Cerebellar nuclear complex (tissue), 1 donor: ENCODE measurements at regions not wholly inside any gene's neighbourhood (a gene's known extent, or its start where the extent isn't known, plus 50 kb on each side); places are given as distances from the start of the nearest gene placed in this dataset.

Experiments
- DNase-seq, 2 experiments: peaks; one replicate each; lab custom pipeline; 2025; lab: John Stamatoyannopoulos, UW

DNA sequence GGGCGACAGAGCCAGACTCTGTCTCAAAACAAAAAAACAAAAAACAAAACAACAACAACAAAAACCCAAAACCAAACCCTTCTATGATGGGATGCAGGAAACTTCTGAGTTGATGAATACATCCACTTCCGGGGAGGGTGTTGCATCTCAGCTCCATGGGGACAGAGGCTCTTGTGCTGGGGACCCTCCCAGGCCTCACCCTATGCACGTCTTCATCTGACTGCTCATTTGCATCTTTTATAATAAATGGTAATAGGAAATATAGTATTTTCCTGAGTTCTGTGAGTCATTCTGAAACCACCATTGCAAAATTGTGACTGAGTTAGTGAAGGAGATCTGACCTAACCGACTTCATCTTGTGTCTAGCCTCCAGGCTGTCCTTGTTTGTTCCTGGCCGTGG is 109.5 kb upstream of the SLC28A3 start:
- no peak for DNase-seq

GRCh38 chr9:84456527-84456926 is 116.0 kb upstream of the SLC28A3 start:
- no peak for DNase-seq

DNA sequence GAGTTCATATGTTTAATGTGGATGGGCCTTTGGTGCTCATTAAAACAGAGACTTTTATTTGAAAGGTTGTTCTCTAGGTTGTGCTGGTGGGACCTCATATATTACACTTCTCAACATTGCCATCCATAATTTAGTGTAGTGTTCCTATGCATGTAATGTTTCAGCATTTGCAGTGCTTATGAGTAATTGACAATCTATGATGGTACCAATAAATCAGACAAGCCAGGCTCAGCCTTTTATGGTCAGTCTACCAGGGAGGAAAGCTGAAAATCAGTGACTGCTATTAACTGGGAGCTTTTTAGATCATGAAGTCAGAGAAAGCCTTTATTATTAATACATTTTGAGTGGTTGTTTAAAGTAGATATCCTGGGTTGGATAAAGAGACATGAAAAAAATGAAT is 120.1 kb upstream of the SLC28A3 start:
- no peak for DNase-seq

GRCh38 chr9:84463272-84463671 is 122.7 kb upstream of the SLC28A3 start:
- DNase-seq = no peak

DNA sequence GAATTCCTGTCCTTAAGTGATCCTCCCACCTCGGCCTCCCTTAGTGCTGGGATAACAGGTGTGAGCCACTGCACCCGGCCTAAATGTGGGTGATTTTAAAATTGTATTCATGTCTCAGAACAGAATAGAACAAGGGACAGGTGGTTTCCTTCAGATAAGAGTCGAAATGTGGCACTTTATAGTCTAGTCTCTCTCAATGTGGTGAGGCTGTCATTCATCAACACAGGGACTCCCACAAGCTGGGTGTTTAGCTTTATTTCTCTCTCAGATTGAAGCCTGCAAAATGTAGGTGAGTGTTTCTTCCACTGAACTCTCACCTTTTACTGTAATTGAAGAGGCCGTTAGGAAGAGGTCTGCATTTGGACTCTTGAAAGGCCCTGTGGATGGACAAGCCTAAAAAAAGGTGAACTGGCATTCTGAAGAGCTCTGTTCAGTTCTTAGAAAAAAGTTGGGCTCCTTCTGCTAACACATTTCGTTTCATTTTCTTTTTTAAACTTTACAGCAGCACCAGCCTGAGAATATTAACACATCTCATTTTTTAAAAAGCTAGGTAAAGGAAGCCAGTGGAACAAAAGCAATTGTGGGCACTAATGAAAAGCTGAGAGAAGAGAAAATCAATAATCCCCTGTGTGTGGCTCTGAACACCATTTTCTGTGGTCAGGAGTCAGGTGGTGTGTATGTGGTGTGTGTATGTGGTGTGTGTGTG is 126.2 kb upstream of the SLC28A3 start:
- no peak for DNase-seq

GRCh38 chr9:84471816-84472215 is 131.3 kb upstream of the SLC28A3 start:
- no peak for DNase-seq

DNA sequence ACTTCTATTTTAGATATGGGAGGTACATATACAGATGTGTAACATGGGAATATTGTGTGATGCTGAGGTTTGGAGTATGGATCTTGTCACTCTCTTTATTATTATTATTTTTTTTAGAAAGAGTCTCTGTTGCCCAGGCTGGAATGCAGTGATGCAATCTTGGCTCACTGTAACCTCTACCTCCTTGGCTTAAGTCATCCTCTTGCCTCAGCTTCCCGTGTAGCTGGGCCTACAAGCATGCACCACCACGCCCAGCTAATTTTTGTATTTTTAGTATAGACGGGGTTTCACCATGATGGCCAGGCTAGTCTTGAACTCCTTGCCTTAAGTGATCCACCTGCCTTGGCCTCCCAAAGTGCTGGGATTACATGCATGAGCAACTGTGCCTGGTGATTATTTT is 138.4 kb upstream of the SLC28A3 start:
- DNase-seq = no peak

- DNase-seq = no peak
These were observed 139.5 kb upstream of the SLC28A3 start for GRCh38 chr9:84480071-84480470.

- DNase-seq = no peak
These were observed 140.7 kb upstream of the SLC28A3 start for GRCh38 chr9:84481231-84481630.

DNA sequence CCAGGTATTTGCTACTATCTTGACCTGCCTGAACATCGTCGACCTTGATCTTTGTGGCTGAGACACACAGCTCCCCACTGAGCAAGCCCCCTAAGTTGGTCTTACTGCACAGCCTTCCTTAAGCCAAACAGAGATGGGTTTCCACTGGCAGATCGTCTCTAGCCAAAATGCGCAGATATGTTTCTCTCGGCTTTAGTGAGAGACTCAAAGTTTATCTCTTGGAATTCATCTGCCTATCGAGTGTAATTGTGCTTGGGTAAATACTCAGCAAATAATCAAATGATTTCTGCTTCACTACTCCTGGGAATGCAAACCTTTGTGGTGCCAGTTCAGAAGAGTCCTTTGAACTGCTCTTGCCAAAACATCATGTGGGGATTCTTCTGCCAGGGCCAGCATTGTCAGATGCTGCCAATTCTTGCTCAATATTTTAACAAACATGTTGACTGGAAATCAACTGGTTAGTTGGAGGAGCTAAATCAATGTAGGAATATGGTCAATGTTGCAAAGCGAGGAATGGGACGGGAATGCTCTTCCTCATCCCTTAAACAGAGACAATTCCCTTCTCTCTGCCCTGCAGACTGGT is 141.2 kb upstream of the SLC28A3 start:
- DNase-seq = no peak

GRCh38 chr9:84482607-84483006 is 142.0 kb upstream of the SLC28A3 start:
- no peak for DNase-seq

- no peak for DNase-seq
These were observed 143.6 kb upstream of the SLC28A3 start for GRCh38 chr9:84484172-84484571.

- DNase-seq = no peak
These were observed 145.0 kb upstream of the SLC28A3 start for GRCh38 chr9:84485539-84485938.

- no peak for DNase-seq
These were observed 146.1 kb upstream of the SLC28A3 start for GRCh38 chr9:84486663-84487062.

GRCh38 chr9:84490206-84490841 is 149.8 kb upstream of the SLC28A3 start:
- no peak for DNase-seq

GRCh38 chr9:84490842-84491325 is 150.3 kb upstream of the SLC28A3 start:
- DNase-seq = no peak

DNA sequence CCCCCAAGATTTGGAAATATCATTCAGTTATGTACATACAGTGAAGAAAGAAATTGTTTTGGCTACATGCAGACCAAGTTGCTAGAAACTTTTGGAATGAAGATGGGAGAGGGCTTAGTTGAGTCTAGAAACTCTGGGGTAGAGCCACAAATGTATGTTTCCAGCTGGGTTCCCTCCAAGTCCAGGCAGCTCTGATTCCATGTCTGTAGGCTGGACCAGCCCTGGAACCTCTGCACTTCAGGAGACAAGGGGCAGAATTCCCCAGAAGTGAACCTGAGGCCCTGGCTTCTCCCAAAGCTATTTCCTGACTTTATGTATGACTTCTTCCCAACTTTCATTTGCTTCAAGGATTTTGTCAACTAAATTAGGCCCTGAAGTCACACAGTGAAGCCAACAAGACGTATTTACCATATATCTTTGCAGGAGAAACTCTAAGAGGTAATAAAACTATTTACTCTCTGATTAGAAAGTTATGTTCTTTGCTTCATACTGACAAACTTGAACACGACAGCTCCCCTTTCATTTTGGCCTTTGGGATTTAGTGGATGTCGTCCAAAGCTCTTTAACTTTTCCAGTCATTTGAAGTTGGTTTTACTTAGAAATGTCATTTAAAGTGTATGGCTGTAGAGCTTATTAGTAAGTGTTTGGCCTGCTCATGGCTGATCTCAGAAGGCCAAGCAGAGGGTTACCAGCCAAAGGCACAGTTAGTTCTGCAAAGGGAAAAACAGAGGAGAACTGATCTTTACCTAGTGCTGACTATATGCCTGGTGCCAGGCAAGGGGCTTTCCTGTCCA is 152.0 kb upstream of the SLC28A3 start:
- no peak for DNase-seq

- DNase-seq = no peak
These were observed 152.9 kb upstream of the SLC28A3 start for GRCh38 chr9:84493284-84493947.

- no peak for DNase-seq
These were observed 159.5 kb upstream of the SLC28A3 start for GRCh38 chr9:84499969-84500582.

GRCh38 chr9:84500826-84501225 is 160.3 kb upstream of the SLC28A3 start:
- DNase-seq = no peak

DNA sequence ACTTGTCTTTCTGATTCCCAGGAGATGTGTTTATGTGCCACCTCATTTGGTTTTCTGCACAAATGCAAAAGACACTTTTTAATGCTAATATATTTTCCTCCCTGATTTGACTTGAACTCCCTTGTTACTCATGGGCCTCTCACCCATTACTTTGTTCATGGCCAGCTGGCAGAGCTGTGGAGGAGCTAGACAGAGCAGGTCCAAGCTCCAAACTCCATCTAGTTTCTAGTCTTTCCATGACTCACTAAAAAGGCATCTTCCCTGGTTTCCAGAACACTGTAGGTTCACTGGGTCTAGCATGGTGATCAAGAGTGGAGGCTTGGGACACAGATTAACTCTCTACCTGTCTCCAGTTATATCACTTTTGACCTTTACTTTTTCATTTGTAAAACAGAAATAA is 161.0 kb upstream of the SLC28A3 start:
- no peak for DNase-seq

DNA sequence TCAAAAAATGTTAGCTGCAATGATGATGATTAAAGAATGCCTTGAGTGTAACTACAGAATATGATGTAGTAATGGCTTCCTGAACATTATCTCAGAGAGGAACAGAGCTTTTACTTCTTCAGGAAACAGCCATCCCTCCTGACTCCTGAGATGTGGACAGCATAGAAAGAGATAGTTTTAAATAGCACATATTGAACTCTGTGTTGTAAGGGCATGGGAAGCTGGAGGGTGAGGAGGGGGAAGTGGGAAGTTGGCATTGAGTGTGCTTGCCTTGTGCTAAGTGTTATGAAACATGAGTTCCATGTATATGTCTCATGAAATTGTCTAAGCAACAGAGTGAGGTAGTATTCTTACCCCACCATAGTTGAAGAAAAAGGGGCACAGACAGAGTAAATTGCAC is 161.5 kb upstream of the SLC28A3 start:
- no peak for DNase-seq
